ENCODE measurements at regions not wholly inside any gene's neighbourhood (a gene's known extent, or its start where the extent isn't known, plus 50 kb on each side); places are given as distances from the start of the nearest gene placed in this dataset.

- ATAC-seq, result no peak
- DNase-seq, result no peak
- peaks cover 4% of the 10 kb centered on the region for H3K9me3 ChIP-seq
- no peaks in the 10 kb centered on the region for H3K36me3 ChIP-seq
- intact Hi-C loops (cut with DNase I), result no loop called here
- H3K4me3 ChIP-seq, result no peak overlapping the region
- H3K27ac ChIP-seq, result no peak overlapping the region
- H3K4me1 ChIP-seq, result no peaks in the 10 kb centered on the region
- H3K27me3 ChIP-seq (ENCODE audit: low read depth), result no peaks in the 10 kb centered on the region
- TF ChIP-seq CTCF (IDR thresholded peaks at IDR 0.05), result no peak
These were observed 391.1 kb downstream of the TMEM161B start for GRCh38 chr5:87877495-87877894.

GRCh38 chr5:87877023-87877422, 391.6 kb downstream of the TMEM161B start:
- Histone ChIP-seq H3K27ac (no peak overlapping the region), H3K4me3 (no peak overlapping the region), H3K9me3 (peaks cover 4% of the 10 kb centered on the region), H3K4me1 (no peaks in the 10 kb centered on the region), H3K36me3 (no peaks in the 10 kb centered on the region), H3K27me3 (ENCODE audit: low read depth) (no peaks in the 10 kb centered on the region)
- no peak for TF ChIP-seq CTCF (IDR thresholded peaks at IDR 0.05)
- ATAC-seq (no peak), DNase-seq (no peak)
- intact Hi-C loops (cut with DNase I), result no loop called here

- ATAC-seq (no peak), DNase-seq (no peak)
- H3K36me3 ChIP-seq, result no peaks in the 10 kb centered on the region
- intact Hi-C loops (cut with DNase I), result no loop called here
- H3K4me1 ChIP-seq, result no peaks in the 10 kb centered on the region
- peaks cover 4% of the 10 kb centered on the region for H3K9me3 ChIP-seq
- TF ChIP-seq CTCF (IDR thresholded peaks at IDR 0.05), result no peak
- H3K4me3 ChIP-seq, result no peak overlapping the region
- H3K27me3 ChIP-seq (ENCODE audit: low read depth), result no peaks in the 10 kb centered on the region
- no peak overlapping the region for H3K27ac ChIP-seq
These were observed 392.0 kb downstream of the TMEM161B start for GRCh38 chr5:87876616-87877015.

- H3K4me1 ChIP-seq, result no peaks in the 10 kb centered on the region
- ATAC-seq (no peak), DNase-seq (no peak)
- H3K27me3 ChIP-seq (ENCODE audit: low read depth), result no peaks in the 10 kb centered on the region
- TF ChIP-seq CTCF (IDR thresholded peaks at IDR 0.05), result no peak
- H3K4me3 ChIP-seq, result no peak overlapping the region
- H3K27ac ChIP-seq, result no peak overlapping the region
- intact Hi-C loops (cut with DNase I), result no loop called here
- no peaks in the 10 kb centered on the region for H3K36me3 ChIP-seq
- no peaks in the 10 kb centered on the region for H3K9me3 ChIP-seq
These were observed 395.7 kb downstream of the TMEM161B start for GRCh38 chr5:87872986-87873385.

GRCh38 chr5:87868792-87869191, 399.9 kb downstream of the TMEM161B start:
- DNase-seq (no peak), ATAC-seq (no peak)
- no peaks in the 10 kb centered on the region for H3K4me1 ChIP-seq
- intact Hi-C loops (cut with DNase I), result no loop called here
- no peaks in the 10 kb centered on the region for H3K9me3 ChIP-seq
- TF ChIP-seq CTCF (IDR thresholded peaks at IDR 0.05), result no peak
- H3K36me3 ChIP-seq, result no peaks in the 10 kb centered on the region
- no peak overlapping the region for H3K27ac ChIP-seq
- no peak overlapping the region for H3K4me3 ChIP-seq
- H3K27me3 ChIP-seq (ENCODE audit: low read depth), result no peaks in the 10 kb centered on the region

GRCh38 chr5:87867281-87867680, 401.4 kb downstream of the TMEM161B start:
- no peak for TF ChIP-seq CTCF (IDR thresholded peaks at IDR 0.05)
- ATAC-seq (no peak), DNase-seq (no peak)
- Histone ChIP-seq H3K4me3 (no peak overlapping the region), H3K9me3 (no peaks in the 10 kb centered on the region), H3K27ac (no peak overlapping the region), H3K27me3 (ENCODE audit: low read depth) (no peaks in the 10 kb centered on the region), H3K4me1 (no peaks in the 10 kb centered on the region), H3K36me3 (no peaks in the 10 kb centered on the region)
- intact Hi-C loops (cut with DNase I), result no loop called here

All from lower lobe of right lung (tissue), 2 donors.